GM18907 (cell line): ENCODE measurements at regions not wholly inside any gene's neighbourhood (a gene's known extent, or its start where the extent isn't known, plus 50 kb on each side); places are given as distances from the start of the nearest gene placed in this dataset.

ENCODE experiments used
- ATAC-seq: cut with Tn5 transposase; IDR thresholded peaks from one replicate; pipeline ENCODE4 v1.9.1; 2021; ENCODE audit warnings: mild to moderate bottlenecking, moderate library complexity; ENCODE audit not compliant: unreplicated experiment

- ATAC-seq = peak; percentile 91
Observed at GRCh38 chr3:44045476-44046275, 196.0 kb upstream of the TOPAZ1 start.

GRCh38 chr3:44047796-44048195, 193.9 kb upstream of the TOPAZ1 start:
- ATAC-seq = no peak

GRCh38 chr3:44048196-44048924, 193.3 kb upstream of the TOPAZ1 start:
- no peak for ATAC-seq

GRCh38 chr3:44048949-44049348, 192.7 kb upstream of the TOPAZ1 start:
- ATAC-seq = no peak

- no peak for ATAC-seq
Observed at GRCh38 chr3:44050101-44050500, 191.6 kb upstream of the TOPAZ1 start.

- no peak for ATAC-seq
Observed at GRCh38 chr3:44050867-44051266, 190.8 kb upstream of the TOPAZ1 start.

GRCh38 chr3:44055951-44056350, 185.7 kb upstream of the TOPAZ1 start:
- no peak for ATAC-seq

- no peak for ATAC-seq
Observed at GRCh38 chr3:44056446-44057240, 185.0 kb upstream of the TOPAZ1 start.

- peak; percentile 89 for ATAC-seq
Observed at GRCh38 chr3:44058022-44058867, 183.4 kb upstream of the TOPAZ1 start.

GRCh38 chr3:44058868-44059203, 182.8 kb upstream of the TOPAZ1 start:
- no peak for ATAC-seq

- ATAC-seq = no peak
Observed at GRCh38 chr3:44060164-44060563, 181.5 kb upstream of the TOPAZ1 start.

GRCh38 chr3:44061268-44061667, 180.4 kb upstream of the TOPAZ1 start:
- no peak for ATAC-seq

- ATAC-seq = no peak
Observed at GRCh38 chr3:44061961-44062360, 179.7 kb upstream of the TOPAZ1 start.

GRCh38 chr3:44065311-44066094, 176.2 kb upstream of the TOPAZ1 start:
- no peak for ATAC-seq

GRCh38 chr3:44066806-44067205, 174.9 kb upstream of the TOPAZ1 start:
- ATAC-seq = no peak

- ATAC-seq = no peak
Observed at GRCh38 chr3:44067431-44067830, 174.3 kb upstream of the TOPAZ1 start.

- ATAC-seq = no peak
Observed at GRCh38 chr3:44068753-44069152, 172.9 kb upstream of the TOPAZ1 start.

- ATAC-seq = no peak
Observed at GRCh38 chr3:44069276-44069675, 172.4 kb upstream of the TOPAZ1 start.

GRCh38 chr3:44070841-44071546, 170.7 kb upstream of the TOPAZ1 start:
- no peak for ATAC-seq
